CD4-positive, CD25-positive, alpha-beta regulatory T cell (primary cell): ENCODE measurements at regions not wholly inside any gene's neighbourhood (a gene's known extent, or its start where the extent isn't known, plus 50 kb on each side); places are given as distances from the start of the nearest gene placed in this dataset.

Source experiments
- ATAC-seq, 2 donors: fragments of 150-1000 bp; cut with Tn5 transposase; one replicate each; pipeline ENCODE4 v1.10.0; 2021; ENCODE audit warnings: low read depth in 2 of 2, moderate number of reproducible peaks in 2 of 2, moderate library complexity in 1 of 2
- DNase-seq, 3 donors: peaks; one replicate each; pipeline versions ENCODE4 v3.0.0 to v3.0.0-alpha.2; 2012 to 2022; ENCODE audit warnings: mixed read lengths in 1 of 3
- H3K27ac ChIP-seq: one replicate; pipeline ENCODE4 v1.7.0; 2013; ENCODE audit warnings: mild to moderate bottlenecking, low read length; ENCODE audit not compliant: insufficient read depth, poor library complexity, severe bottlenecking
- H3K27me3 ChIP-seq: one replicate; pipeline ENCODE4 v1.7.0; 2013; ENCODE audit warnings: low read length; ENCODE audit not compliant: control insufficient read depth, insufficient read depth
- H3K36me3 ChIP-seq: one replicate; pipeline ENCODE4 v1.7.0; 2013; ENCODE audit warnings: mild to moderate bottlenecking, low read length, moderate library complexity; ENCODE audit not compliant: control insufficient read depth, insufficient read depth
- H3K4me1 ChIP-seq: 2 replicates; pipeline ENCODE4 v1.7.0; 2013; ENCODE audit warnings: mild to moderate bottlenecking, low read length; ENCODE audit not compliant: insufficient read depth, control insufficient read depth, poor library complexity, severe bottlenecking
- H3K4me3 ChIP-seq: one replicate; pipeline ENCODE4 v1.7.0; 2013; ENCODE audit warnings: low read depth, mild to moderate bottlenecking, low read length, moderate library complexity
- H3K9me3 ChIP-seq, 2 experiments: 1 replicate in 1 of 2; 2 replicates in 1 of 2; pipeline ENCODE4 v1.7.0; 2013; ENCODE audit warnings: low read length in 2 of 2, mild to moderate bottlenecking in 1 of 2, moderate library complexity in 1 of 2; ENCODE audit not compliant: control insufficient read depth in 2 of 2
- H3K27ac Mint-ChIP-seq, 3 donors: one replicate each; pipeline ENCODE4 v1.8.0; 2020 to 2022; ENCODE audit warnings: mild to moderate bottlenecking in 3 of 3, mixed read lengths in 3 of 3, moderate library complexity in 2 of 3
- H3K27me3 Mint-ChIP-seq: one replicate; pipeline ENCODE4 v1.8.0; 2022; ENCODE audit warnings: mild to moderate bottlenecking, mixed read lengths
- H3K36me3 Mint-ChIP-seq: one replicate; pipeline ENCODE4 v1.8.0; 2020; ENCODE audit warnings: mixed read lengths
- H3K4me1 Mint-ChIP-seq, 4 donors: one replicate each; pipeline ENCODE4 v1.8.0; 2020 to 2022; ENCODE audit warnings: mixed read lengths in 4 of 4, mild to moderate bottlenecking in 1 of 4
- H3K4me3 Mint-ChIP-seq, 4 donors: one replicate each; pipeline ENCODE4 v1.8.0; 2020 to 2022; ENCODE audit warnings: mild to moderate bottlenecking in 4 of 4, mixed read lengths in 4 of 4, moderate library complexity in 3 of 4
- H3K9me3 Mint-ChIP-seq, 7 donors: one replicate each; pipeline ENCODE4 v1.8.0; 2020 to 2022; ENCODE audit warnings: mixed read lengths in 7 of 7, mild to moderate bottlenecking in 3 of 7, moderate library complexity in 2 of 7

- ATAC-seq: no peak
These were observed 90.0 kb downstream of the DSEL start for GRCh38 chr18:67426486-67426885.

DNA sequence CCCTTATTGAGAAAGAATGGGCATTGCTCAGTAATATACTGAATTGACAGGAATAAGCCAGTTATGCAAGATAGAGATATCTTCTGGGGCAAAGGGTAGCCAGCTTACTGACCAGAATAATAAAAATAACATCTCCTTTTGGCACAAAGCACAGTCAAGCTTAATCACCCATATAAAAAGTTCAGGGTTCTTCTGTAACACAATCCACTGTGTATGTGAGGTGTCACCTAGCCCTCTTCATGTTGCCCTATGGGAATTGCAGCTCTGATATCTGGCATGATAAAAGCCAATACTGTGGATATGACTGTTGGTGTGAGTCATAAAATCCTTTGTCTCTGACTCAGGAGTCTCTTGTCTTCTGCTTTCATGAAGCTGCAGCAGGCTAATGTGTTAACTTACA, 90.8 kb downstream of the DSEL start:
- Mint-ChIP-seq H3K4me3 (no peak overlapping the region), H3K9me3 (peaks cover 0 to 4% (median 0%) of the 10 kb centered on the region in 7 donors), H3K27me3 (no peaks in the 10 kb centered on the region), H3K4me1 (no peaks in the 10 kb centered on the region), H3K36me3 (no peaks in the 10 kb centered on the region), H3K27ac (no peak overlapping the region)
- H3K9me3 ChIP-seq: no peaks in the 10 kb centered on the region
- H3K4me3 ChIP-seq: no peak overlapping the region
- no peak overlapping the region for H3K27ac ChIP-seq
- no peaks in the 10 kb centered on the region for H3K4me1 ChIP-seq
- H3K27me3 ChIP-seq: no peaks in the 10 kb centered on the region
- no peaks in the 10 kb centered on the region for H3K36me3 ChIP-seq
- DNase-seq (no peak), ATAC-seq (no peak)

More at GRCh38 chr18:67426486-67426885, 90.0 kb downstream of the DSEL start:
- Mint-ChIP-seq H3K27ac (no peak overlapping the region), H3K36me3 (no peaks in the 10 kb centered on the region), H3K4me3 (no peak overlapping the region), H3K27me3 (no peaks in the 10 kb centered on the region), H3K9me3 (peaks cover 0 to 4% (median 2%) of the 10 kb centered on the region in 7 donors), H3K4me1 (no peaks in the 10 kb centered on the region)
- no peaks in the 10 kb centered on the region for H3K9me3 ChIP-seq
- no peak overlapping the region for H3K4me3 ChIP-seq
- H3K27me3 ChIP-seq: no peaks in the 10 kb centered on the region
- H3K36me3 ChIP-seq: no peaks in the 10 kb centered on the region
- DNase-seq: no peak
- H3K27ac ChIP-seq: no peak overlapping the region
- no peaks in the 10 kb centered on the region for H3K4me1 ChIP-seq

DNA sequence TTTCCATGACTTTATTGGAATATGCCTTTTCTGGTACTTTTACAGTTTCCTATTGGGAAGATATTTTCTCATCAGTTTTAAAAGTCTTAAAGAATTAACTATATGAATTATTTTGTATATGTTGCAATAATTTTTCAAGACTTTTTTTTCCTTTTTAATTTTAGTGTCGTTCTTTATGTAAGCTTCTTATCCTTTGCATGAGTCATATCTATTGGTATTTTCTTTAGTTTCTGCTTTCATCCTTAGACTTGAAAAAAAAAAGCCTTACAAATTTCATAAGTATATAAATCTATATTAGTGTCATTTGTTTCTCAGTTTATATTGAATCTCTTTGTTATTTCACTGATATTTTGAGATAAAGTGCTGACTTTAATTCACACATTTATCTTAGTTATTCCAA, 94.9 kb downstream of the DSEL start:
- no peaks in the 10 kb centered on the region for H3K4me1 ChIP-seq
- Mint-ChIP-seq H3K36me3 (no peaks in the 10 kb centered on the region), H3K9me3 (peaks cover 0 to 6% (median 0%) of the 10 kb centered on the region in 7 donors), H3K27me3 (no peaks in the 10 kb centered on the region), H3K27ac (no peak overlapping the region), H3K4me3 (no peak overlapping the region), H3K4me1 (peaks cover 0 to 6% (median 0%) of the 10 kb centered on the region in 4 donors)
- H3K36me3 ChIP-seq: no peaks in the 10 kb centered on the region
- H3K9me3 ChIP-seq: no peaks in the 10 kb centered on the region
- ATAC-seq (no peak), DNase-seq (no peak)
- H3K27me3 ChIP-seq: no peaks in the 10 kb centered on the region
- H3K4me3 ChIP-seq: no peak overlapping the region
- H3K27ac ChIP-seq: no peak overlapping the region

- no peaks in the 10 kb centered on the region for H3K36me3 Mint-ChIP-seq
- no peaks in the 10 kb centered on the region for H3K9me3 ChIP-seq
- no peaks in the 10 kb centered on the region for H3K4me1 ChIP-seq
- H3K9me3 Mint-ChIP-seq: peaks cover 0 to 4% (median 0%) of the 10 kb centered on the region in 7 donors
- no peaks in the 10 kb centered on the region for H3K27me3 Mint-ChIP-seq
- H3K4me3 Mint-ChIP-seq: peak overlapping the region in 2 of 4 donors; percentile 45 to 65
- no peak overlapping the region for H3K27ac ChIP-seq
- H3K4me1 Mint-ChIP-seq: peaks cover 0 to 6% (median 0%) of the 10 kb centered on the region in 4 donors
- H3K27ac Mint-ChIP-seq: peak overlapping the region in 1 of 3 donors; percentile 24
- no peaks in the 10 kb centered on the region for H3K36me3 ChIP-seq
- H3K27me3 ChIP-seq: no peaks in the 10 kb centered on the region
- ATAC-seq (peak; percentile 37 to 64), DNase-seq (peak in 2 of 3 donors; percentile 9 to 71)
- H3K4me3 ChIP-seq: peak overlapping the region; percentile 42
These were observed 98.5 kb downstream of the DSEL start for GRCh38 chr18:67417864-67418523.

DNA sequence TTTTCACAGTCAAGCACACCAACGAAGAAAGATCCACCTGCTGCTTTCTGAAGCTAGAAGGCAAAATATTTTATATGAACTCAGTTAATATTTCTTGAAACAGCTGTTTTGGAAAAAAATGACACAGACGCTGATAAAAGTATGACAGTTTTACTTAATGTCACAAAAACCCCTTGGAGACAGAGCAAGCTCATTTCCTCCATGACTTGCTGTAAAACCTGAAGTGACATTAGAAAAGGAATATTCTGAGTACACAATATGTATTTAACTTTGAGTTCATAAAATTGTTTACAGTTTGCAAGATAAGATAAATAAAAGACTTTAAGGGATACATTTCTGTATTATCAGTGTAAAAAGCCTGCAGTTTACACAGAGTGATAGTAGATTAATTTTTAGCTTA, 105.4 kb downstream of the DSEL start:
- Mint-ChIP-seq H3K4me1 (no peaks in the 10 kb centered on the region), H3K36me3 (no peaks in the 10 kb centered on the region), H3K27ac (no peak overlapping the region), H3K27me3 (no peaks in the 10 kb centered on the region), H3K9me3 (peaks cover 0 to 3% (median 0%) of the 10 kb centered on the region in 7 donors), H3K4me3 (no peak overlapping the region)
- ATAC-seq (no peak), DNase-seq (no peak)
- Histone ChIP-seq H3K27ac (no peak overlapping the region), H3K27me3 (no peaks in the 10 kb centered on the region), H3K9me3 (no peaks in the 10 kb centered on the region), H3K4me3 (no peak overlapping the region), H3K36me3 (no peaks in the 10 kb centered on the region), H3K4me1 (no peaks in the 10 kb centered on the region)

DNA sequence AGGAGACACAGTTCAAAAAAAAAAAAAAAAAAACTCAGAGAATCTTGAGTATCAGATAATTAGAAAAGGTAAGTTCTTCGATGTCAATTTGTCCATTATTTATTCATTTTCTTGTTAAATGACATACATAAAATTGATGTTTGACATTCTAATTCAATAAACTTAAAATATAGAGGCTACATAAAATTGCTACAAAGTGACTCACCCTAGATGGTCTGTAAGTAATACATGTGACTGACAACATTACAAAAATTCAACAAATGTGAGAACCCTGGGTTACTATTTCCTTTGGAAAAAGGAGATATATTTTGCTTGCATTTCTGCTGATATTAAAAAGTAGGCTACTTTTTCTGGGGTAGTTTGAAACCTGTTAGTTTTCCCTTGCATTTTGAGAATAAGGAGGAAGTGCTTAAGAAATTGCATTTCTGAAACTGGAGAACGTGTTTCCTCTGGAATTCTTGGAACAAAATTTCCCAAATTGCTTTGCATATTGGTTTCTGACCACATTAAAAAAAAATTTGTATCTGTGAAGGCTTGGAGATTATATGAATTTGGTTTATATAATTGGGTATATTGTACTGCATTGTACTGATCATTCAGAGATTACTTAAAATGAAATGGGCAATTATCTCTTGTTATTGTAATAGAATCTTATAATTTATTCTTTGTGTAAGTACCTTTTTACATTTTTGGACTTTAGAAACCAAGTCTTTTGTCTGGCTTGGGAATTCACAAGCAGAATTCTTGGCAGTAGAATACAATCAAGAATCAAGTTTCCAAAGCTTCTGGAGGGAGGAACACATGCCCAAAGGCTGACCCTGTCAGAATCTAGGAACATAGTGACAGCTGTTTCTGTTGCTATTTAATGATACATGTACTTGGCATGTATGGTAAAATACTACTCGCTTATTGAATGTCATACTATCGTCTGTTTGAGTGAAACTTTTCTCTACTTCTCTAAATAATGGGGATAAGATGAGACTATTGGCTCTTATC, 106.1 kb downstream of the DSEL start:
- no peak for ATAC-seq
- no peaks in the 10 kb centered on the region for H3K4me1 Mint-ChIP-seq
- DNase-seq: no peak
- Histone ChIP-seq H3K4me1 (no peaks in the 10 kb centered on the region), H3K36me3 (no peaks in the 10 kb centered on the region), H3K27me3 (no peaks in the 10 kb centered on the region), H3K4me3 (no peak overlapping the region), H3K9me3 (no peaks in the 10 kb centered on the region), H3K27ac (no peak overlapping the region)
- H3K27me3 Mint-ChIP-seq: no peaks in the 10 kb centered on the region
- H3K9me3 Mint-ChIP-seq: peaks cover 0 to 3% (median 0%) of the 10 kb centered on the region in 7 donors
- H3K4me3 Mint-ChIP-seq: no peak overlapping the region
- H3K27ac Mint-ChIP-seq: no peak overlapping the region
- no peaks in the 10 kb centered on the region for H3K36me3 Mint-ChIP-seq

GRCh38 chr18:67408240-67408639, 108.3 kb downstream of the DSEL start:
- no peaks in the 10 kb centered on the region for H3K27me3 ChIP-seq
- H3K36me3 ChIP-seq: no peaks in the 10 kb centered on the region
- no peak overlapping the region for H3K27ac ChIP-seq
- H3K27me3 Mint-ChIP-seq: no peaks in the 10 kb centered on the region
- no peaks in the 10 kb centered on the region for H3K4me1 Mint-ChIP-seq
- H3K9me3 ChIP-seq: no peaks in the 10 kb centered on the region
- no peak overlapping the region for H3K4me3 ChIP-seq
- no peaks in the 10 kb centered on the region for H3K36me3 Mint-ChIP-seq
- H3K4me3 Mint-ChIP-seq: no peak overlapping the region
- no peak overlapping the region for H3K27ac Mint-ChIP-seq
- H3K9me3 Mint-ChIP-seq: peaks cover 0 to 3% (median 0%) of the 10 kb centered on the region in 7 donors
- DNase-seq (no peak), ATAC-seq (no peak)
- no peaks in the 10 kb centered on the region for H3K4me1 ChIP-seq
